GM18861 (cell line): ENCODE measurements at regions not wholly inside any gene's neighbourhood (a gene's known extent, or its start where the extent isn't known, plus 50 kb on each side); places are given as distances from the start of the nearest gene placed in this dataset.
A peak's percentile ranks its signal among the peaks of the same experiment; 100 is the strongest.
"Not testable (repeated sequence)": the region's sequence is repeated elsewhere in the genome, so short reads cannot be mapped to it uniquely, and the experiment has no call there.

Experiments
- ATAC-seq: cut with Tn5 transposase; IDR thresholded peaks from one replicate; pipeline ENCODE4 v1.9.1; 2021; ENCODE audit not compliant: unreplicated experiment

- not testable (repeated sequence) for ATAC-seq
These were observed 269.9 kb upstream of the PLPP4 start for GRCh38 chr10:120187168-120187567.

DNA sequence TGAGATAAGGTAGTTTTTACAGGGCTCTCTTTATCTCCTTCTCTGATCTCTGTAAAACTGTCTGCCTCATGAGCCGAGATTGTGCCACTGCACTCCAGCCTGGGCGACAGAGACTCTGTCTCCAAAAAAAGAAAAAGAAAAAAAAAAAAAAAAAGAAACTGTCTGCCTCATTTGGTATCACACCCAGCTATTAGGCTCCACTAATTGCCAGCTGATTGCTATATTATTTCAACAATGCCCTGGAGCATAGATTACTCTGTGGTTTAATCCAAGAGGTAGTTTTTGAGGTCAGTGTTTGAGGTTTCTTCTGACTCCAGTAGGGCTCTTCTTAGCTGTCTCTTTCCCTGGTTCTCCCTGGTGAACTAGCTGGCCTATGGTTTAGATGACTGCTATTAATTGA lies 268.1 kb upstream of the PLPP4 start:
- ATAC-seq = no peak

GRCh38 chr10:120195984-120196712 lies 260.9 kb upstream of the PLPP4 start:
- ATAC-seq = no peak

GRCh38 chr10:120204877-120205276 lies 252.2 kb upstream of the PLPP4 start:
- ATAC-seq = no peak

GRCh38 chr10:120205368-120206018 lies 251.5 kb upstream of the PLPP4 start:
- ATAC-seq = no peak

DNA sequence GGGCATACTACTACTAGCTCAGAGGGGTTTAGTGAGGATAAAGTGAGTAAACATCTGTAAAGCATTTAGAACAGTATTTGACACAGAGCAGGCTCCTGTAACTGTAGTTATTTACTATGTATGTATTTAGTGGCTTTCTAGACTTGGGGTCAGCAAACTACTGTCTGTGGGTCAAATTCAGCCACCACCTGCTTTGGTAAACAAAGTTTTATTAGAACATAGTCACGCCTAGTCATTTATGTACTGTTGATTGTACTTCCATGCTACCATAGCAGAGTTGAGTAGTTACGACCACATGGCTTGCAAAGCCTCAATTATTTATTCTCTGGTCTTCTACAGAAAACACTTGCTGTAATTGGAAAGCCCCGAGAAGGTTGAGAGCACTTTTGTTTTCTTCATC lies 248.5 kb upstream of the PLPP4 start:
- ATAC-seq = no peak

DNA sequence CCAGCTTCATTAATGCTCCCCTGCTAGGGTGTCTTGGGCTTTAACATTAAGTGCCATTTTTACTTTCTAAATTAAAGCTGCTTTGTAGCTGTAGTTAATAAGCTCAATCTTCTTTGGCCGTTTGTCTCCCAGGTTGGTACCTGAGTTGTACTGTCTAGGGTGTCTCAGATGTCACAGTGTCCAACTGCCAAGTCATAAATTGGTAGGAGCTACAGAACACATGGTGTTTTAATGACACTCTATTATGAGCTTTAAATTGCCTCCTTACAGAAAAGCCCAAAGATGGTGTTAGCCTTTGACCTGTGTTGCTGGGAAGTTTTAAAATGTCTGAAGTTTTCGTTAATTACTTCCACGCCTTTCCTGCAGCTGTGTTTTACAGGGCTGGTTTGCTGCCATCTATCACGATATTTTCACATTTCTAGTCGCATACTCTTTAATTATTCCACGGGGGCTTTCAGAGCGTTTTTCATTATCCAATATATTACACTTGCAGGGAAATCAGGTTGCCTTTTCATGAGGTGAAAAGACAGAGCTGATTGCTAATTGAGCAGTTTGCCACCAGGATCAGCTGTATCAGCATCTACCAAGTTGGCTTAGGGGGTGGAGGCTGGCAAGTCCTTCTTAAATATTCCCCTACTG lies 247.8 kb upstream of the PLPP4 start:
- no peak for ATAC-seq

- no peak for ATAC-seq
These were observed 244.8 kb upstream of the PLPP4 start for GRCh38 chr10:120212275-120212674.

DNA sequence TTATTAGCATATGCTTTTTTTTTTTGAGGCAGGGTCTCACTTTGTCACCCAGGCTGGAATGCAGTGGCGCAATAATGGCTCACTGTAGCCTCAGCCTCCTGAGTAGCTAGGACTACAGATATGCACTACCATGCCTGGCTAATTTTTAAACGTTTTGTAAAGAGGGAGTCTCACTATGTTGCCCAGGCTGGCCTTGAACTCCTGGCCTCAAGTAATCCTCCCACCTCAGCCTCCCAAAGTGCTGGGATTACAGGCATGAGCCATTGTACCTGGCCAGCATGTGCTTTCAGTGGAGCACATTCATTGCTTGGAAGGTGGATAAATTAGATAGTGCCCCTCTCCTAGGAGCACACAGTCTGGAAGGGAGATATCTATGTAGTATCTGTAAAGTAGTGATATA lies 243.7 kb upstream of the PLPP4 start:
- ATAC-seq = not testable (repeated sequence)

DNA sequence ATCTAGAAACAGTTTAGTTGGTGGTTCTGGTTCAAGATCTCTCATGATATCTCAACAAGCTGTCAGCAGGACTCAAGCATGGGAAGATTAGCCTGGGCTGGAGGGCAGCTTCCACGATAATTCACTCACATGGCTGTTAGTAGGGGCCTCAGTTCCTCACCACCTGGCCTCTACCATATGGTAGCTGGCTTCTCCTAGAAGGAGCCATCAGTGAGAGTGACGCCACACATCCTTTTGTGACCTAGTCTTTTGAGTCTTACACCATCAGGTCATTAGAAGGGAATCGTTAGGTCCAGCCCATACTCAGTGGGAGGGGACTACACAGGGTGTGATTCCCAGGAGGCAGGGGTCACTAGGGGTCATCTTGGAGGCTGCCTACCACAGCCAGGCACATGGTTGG lies 239.3 kb upstream of the PLPP4 start:
- no peak for ATAC-seq

DNA sequence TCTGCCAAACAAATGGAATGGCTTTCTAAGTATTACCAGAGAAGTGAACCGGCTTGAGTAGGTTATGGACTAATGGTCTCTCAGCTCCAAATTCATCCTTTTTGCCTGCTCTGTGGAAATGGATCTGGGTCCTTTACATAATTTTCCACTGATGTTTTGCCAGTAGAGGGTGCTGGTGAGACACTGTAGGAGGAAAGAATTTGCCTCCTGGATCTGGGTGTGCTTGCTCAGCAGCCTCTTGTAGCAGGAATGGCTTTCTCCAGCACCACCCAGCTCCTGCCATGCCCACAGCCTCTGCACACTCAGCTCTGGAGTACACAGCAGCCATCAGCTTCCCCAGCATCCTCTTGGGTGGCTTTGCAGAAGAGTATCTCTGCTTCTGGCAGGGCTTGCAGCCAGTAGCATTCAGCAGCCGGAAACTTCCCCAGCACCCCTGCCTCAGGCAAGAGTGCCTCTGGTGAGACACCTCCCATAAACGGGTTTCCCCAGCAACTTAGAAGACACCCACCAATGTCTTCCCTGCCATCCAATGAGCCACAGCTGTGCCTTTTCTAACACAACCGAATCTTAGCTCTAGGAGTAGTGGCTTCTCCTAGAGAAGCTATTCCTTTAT lies 235.0 kb upstream of the PLPP4 start:
- ATAC-seq = no peak

DNA sequence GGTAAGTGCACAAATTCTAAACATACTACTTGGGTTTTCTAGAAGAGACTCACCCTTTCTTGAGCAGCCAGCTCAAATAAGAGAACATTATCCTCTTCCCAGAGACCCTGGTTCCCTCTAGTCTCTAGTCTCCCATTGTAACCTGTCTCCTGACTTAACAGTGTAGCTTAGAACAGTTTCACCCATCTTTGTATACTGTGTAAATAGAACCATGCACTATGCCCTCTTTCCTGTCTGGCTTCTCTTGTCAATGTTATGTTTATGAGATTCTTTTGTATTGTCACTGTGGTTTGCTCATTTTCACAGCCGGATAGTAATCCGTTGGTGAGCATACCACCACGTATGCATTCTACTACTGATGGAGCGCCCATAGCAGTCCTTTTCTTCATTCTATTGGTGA lies 227.4 kb upstream of the PLPP4 start:
- ATAC-seq = no peak

DNA sequence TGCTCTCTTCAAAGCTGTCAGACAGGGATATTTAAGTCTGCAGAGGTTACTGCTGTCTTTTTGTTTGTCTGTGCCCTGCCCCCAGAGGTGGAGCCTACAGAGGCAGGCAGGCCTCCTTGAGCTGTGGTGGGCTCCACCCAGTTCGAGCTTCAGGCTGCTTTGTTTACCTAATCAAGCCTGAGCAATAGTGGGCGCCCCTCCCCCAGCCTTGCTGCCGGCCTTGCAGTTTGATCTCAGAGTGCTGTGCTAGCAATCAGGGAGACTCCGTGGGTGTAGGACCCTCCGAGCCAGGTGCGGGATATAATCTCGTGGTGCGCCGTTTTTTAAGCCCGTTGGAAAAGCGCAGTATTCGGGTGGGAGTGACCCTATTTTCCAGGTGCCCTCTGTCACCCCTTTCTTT lies 217.3 kb upstream of the PLPP4 start:
- ATAC-seq = not testable (repeated sequence)

GRCh38 chr10:120251821-120252442 lies 205.1 kb upstream of the PLPP4 start:
- ATAC-seq = no peak

- ATAC-seq = no peak
These were observed 203.9 kb upstream of the PLPP4 start for GRCh38 chr10:120253131-120253530.

DNA sequence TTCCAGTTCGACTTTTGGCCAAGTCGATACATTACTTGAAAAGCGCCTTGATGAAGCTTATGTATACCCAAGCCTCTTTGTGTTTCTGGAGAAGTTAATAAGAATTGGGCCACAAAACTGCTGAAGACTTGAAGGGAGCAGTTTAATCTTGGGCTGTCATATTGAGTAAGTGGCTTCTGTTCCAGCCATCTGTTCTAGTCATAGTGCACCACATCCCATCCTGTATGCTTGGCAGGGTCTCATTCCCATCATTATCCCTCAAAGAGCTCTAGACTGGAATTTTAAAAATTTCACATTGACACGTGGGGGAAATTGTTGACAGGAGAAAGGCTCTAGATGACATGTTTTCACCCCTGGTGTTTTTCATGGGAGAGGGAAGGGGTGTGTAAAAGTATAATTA lies 196.6 kb upstream of the PLPP4 start:
- ATAC-seq = no peak

- peak; percentile 95 for ATAC-seq
These were observed 194.0 kb upstream of the PLPP4 start for GRCh38 chr10:120262857-120263547.

DNA sequence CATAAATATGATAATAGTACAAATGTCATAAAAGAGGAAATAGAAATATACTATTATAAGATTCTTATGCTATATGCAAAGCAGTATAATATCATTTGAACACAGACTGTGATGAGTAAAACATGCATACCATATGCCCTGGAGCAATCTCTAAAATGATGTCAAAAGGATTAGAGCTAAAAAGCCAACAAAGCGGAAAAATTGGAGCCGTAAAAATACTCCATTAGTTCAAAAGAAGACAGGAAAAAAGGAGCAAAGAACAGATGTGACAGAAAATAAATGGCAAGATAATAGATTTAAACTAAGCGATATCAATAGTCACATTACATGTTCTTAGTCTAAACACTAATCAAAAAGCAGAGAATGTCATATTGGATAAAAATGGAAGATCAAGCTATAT lies 191.0 kb upstream of the PLPP4 start:
- no peak for ATAC-seq

GRCh38 chr10:120270906-120271305 lies 186.1 kb upstream of the PLPP4 start:
- ATAC-seq = no peak

- no peak for ATAC-seq
These were observed 185.3 kb upstream of the PLPP4 start for GRCh38 chr10:120271696-120272095.

- no peak for ATAC-seq
These were observed 184.7 kb upstream of the PLPP4 start for GRCh38 chr10:120272350-120272749.
